Choroid plexus epithelial cell (primary cell): ENCODE measurements at regions not wholly inside any gene's neighbourhood (a gene's known extent, or its start where the extent isn't known, plus 50 kb on each side); places are given as distances from the start of the nearest gene placed in this dataset.

Experiments
- DNase-seq: peaks from one replicate; pipeline ENCODE4 v3.0.0-alpha.2; 2010; ENCODE audit warnings: low read depth
- H3K4me3 ChIP-seq: 2 replicates; pipeline ENCODE4 v1.5.1; 2011; ENCODE audit warnings: low read depth, mild to moderate bottlenecking, control low read depth, low read length, moderate library complexity
- CTCF ChIP-seq: conservative IDR thresholded peaks from 2 replicates; pipeline ENCODE4 v1.5.1; 2011; ENCODE audit warnings: low read depth, mild to moderate bottlenecking, control low read depth, inconsistent platforms, low read length, moderate library complexity

- H3K4me3 ChIP-seq: no peak overlapping the region
- no peak for DNase-seq
- no peak for TF ChIP-seq CTCF
Measured at GRCh38 chr9:126030716-126031115, 283.5 kb downstream of the PBX3 start.

- TF ChIP-seq CTCF: no peak
- DNase-seq: no peak
- no peak overlapping the region for H3K4me3 ChIP-seq
Measured at GRCh38 chr9:126031116-126031515, 283.9 kb downstream of the PBX3 start.

- no peak for DNase-seq
- no peak overlapping the region for H3K4me3 ChIP-seq
- no peak for TF ChIP-seq CTCF
Measured at GRCh38 chr9:126032135-126032534, 285.0 kb downstream of the PBX3 start.

GRCh38 chr9:126033318-126033717 lies 286.1 kb downstream of the PBX3 start:
- DNase-seq: no peak
- TF ChIP-seq CTCF: no peak
- H3K4me3 ChIP-seq: no peak overlapping the region

GRCh38 chr9:126033956-126034355 lies 286.8 kb downstream of the PBX3 start:
- no peak for DNase-seq
- no peak overlapping the region for H3K4me3 ChIP-seq
- no peak for TF ChIP-seq CTCF

GRCh38 chr9:126036881-126037291 lies 289.7 kb downstream of the PBX3 start:
- DNase-seq: no peak
- no peak overlapping the region for H3K4me3 ChIP-seq
- no peak for TF ChIP-seq CTCF

GRCh38 chr9:126038790-126039189 lies 287.8 kb upstream of the MVB12B start:
- no peak overlapping the region for H3K4me3 ChIP-seq
- no peak for TF ChIP-seq CTCF
- no peak for DNase-seq
